GM18861 (cell line): ENCODE measurements at regions not wholly inside any gene's neighbourhood (a gene's known extent, or its start where the extent isn't known, plus 50 kb on each side); places are given as distances from the start of the nearest gene placed in this dataset.

Experiments
- ATAC-seq: cut with Tn5 transposase; IDR thresholded peaks from one replicate; pipeline ENCODE4 v1.9.1; 2021; ENCODE audit not compliant: unreplicated experiment

GRCh38 chr4:178689926-178690325 is 1247.7 kb upstream of the AGA start:
- ATAC-seq: no peak

- no peak for ATAC-seq
Observed at GRCh38 chr4:178693816-178694215, 1251.6 kb upstream of the AGA start.

- ATAC-seq: no peak
Observed at GRCh38 chr4:178696515-178696914, 1254.3 kb upstream of the AGA start.

- no peak for ATAC-seq
Observed at GRCh38 chr4:178712486-178712885, 1270.2 kb upstream of the AGA start.

GRCh38 chr4:178738026-178738425 is 1295.8 kb upstream of the AGA start:
- ATAC-seq: no peak

- no peak for ATAC-seq
Observed at GRCh38 chr4:178745203-178745602, 1303.0 kb upstream of the AGA start.

- no peak for ATAC-seq
Observed at GRCh38 chr4:178752954-178753525, 1310.8 kb upstream of the AGA start.

- no peak for ATAC-seq
Observed at GRCh38 chr4:178778496-178778895, 1336.3 kb upstream of the AGA start.

- ATAC-seq: no peak
Observed at GRCh38 chr4:178781779-178782178, 1339.5 kb upstream of the AGA start.

- no peak for ATAC-seq
Observed at GRCh38 chr4:178784491-178784890, 1342.3 kb upstream of the AGA start.

GRCh38 chr4:178789279-178789678 is 1347.0 kb upstream of the AGA start:
- ATAC-seq: no peak

- no peak for ATAC-seq
Observed at GRCh38 chr4:178799204-178799603, 1357.0 kb upstream of the AGA start.

GRCh38 chr4:178808106-178808505 is 1365.9 kb upstream of the AGA start:
- ATAC-seq: no peak

GRCh38 chr4:178809921-178810320 is 1367.7 kb upstream of the AGA start:
- no peak for ATAC-seq

GRCh38 chr4:178811356-178811755 is 1369.1 kb upstream of the AGA start:
- ATAC-seq: no peak

- no peak for ATAC-seq
Observed at GRCh38 chr4:178812866-178813265, 1370.6 kb upstream of the AGA start.

- ATAC-seq: no peak
Observed at GRCh38 chr4:178814908-178815307, 1372.7 kb upstream of the AGA start.

- no peak for ATAC-seq
Observed at GRCh38 chr4:178823673-178824295, 1381.5 kb upstream of the AGA start.

GRCh38 chr4:178836865-178837264 is 1394.6 kb upstream of the AGA start:
- no peak for ATAC-seq

- ATAC-seq: no peak
Observed at GRCh38 chr4:178838776-178839175, 1396.5 kb upstream of the AGA start.

- no peak for ATAC-seq
Observed at GRCh38 chr4:178856139-178856800, 1414.0 kb upstream of the AGA start.

- ATAC-seq: no peak
Observed at GRCh38 chr4:178871476-178871875, 1429.2 kb upstream of the AGA start.

- no peak for ATAC-seq
Observed at GRCh38 chr4:178881937-178882336, 1439.7 kb upstream of the AGA start.
